ENCODE measurements at regions not wholly inside any gene's neighbourhood (a gene's known extent, or its start where the extent isn't known, plus 50 kb on each side); places are given as distances from the start of the nearest gene placed in this dataset.

DNA sequence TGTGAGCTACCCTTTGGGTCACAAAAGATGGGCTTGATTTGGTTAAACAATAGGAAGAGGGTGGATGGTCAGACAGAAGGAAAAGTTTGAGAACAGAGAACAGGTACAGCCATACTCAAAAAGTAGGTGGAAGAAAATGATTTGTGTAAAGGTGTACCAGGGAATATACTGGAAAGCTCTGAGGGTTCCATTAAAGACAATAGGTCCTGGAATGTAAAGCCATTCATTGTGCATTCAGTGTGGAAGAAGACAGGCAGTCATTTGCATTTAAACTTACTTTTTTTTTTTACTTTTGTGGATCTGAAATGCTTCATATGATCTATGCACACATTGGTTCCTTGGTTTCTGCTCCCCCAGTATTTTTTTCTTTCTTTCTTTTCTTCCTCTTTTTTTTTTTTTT, 581.4 kb upstream of the PIK3C3 start:
- DNase-seq, result no peak
- TF ChIP-seq POLR2A (IDR thresholded peaks at IDR 0.05) (no peak), POLR2AphosphoS5 (IDR thresholded peaks at IDR 0.05) (no peak)
- TF ChIP-seq, protein P1, sequence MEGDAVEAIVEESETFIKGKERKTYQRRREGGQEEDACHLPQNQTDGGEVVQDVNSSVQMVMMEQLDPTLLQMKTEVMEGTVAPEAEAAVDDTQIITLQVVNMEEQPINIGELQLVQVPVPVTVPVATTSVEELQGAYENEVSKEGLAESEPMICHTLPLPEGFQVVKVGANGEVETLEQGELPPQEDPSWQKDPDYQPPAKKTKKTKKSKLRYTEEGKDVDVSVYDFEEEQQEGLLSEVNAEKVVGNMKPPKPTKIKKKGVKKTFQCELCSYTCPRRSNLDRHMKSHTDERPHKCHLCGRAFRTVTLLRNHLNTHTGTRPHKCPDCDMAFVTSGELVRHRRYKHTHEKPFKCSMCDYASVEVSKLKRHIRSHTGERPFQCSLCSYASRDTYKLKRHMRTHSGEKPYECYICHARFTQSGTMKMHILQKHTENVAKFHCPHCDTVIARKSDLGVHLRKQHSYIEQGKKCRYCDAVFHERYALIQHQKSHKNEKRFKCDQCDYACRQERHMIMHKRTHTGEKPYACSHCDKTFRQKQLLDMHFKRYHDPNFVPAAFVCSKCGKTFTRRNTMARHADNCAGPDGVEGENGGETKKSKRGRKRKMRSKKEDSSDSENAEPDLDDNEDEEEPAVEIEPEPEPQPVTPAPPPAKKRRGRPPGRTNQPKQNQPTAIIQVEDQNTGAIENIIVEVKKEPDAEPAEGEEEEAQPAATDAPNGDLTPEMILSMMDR (IDR thresholded peaks at IDR 0.05 in 8 of 11, conservative IDR thresholded peaks at IDR 0.05 in 3 of 11), result no peak
- no peaks in the 10 kb centered on the region for H3K4me1 ChIP-seq
- intact Hi-C loops (cut with DNase I; ENCODE audit: low total_unique reads), result no loop called here
- H3K27ac ChIP-seq, result no peak overlapping the region
- H3K9me3 ChIP-seq, result no peaks in the 10 kb centered on the region
- no peaks in the 10 kb centered on the region for H3K27me3 ChIP-seq (replicated peaks in 1 of 7)
- no peak overlapping the region for H3K4me3 ChIP-seq
- no peaks in the 10 kb centered on the region for H3K36me3 ChIP-seq

DNA sequence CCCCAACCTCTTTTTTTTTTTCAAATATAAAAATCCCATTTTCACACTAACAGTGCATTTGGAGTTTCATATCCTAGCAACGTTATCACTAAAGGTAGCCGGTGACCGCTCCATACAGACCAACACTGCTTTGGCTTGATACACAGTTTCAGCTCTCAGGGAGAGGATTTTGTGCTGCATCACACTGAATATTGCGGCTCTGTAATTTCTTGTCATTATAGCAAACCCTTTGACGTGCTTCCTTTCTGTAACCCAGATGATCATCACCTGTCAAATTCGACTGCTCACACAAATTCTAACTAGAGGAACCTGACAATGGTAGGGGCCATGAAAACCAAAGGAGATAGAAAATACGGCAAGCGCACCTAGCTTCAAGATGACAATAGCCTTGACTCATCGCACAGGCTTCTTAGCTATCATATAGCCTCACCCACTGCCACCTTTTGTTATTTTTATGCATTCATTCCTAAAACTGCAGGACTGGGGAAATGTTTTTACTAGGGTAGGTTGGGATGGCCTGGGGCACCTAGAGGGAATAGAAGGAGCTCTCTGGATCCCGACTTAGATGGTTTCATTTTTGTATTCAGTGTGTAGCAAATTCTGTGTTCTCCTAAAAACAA, 582.9 kb upstream of the PIK3C3 start:
- Histone ChIP-seq H3K4me3 (no peak overlapping the region), H3K27me3 (replicated peaks in 1 of 7) (no peaks in the 10 kb centered on the region), H3K4me1 (no peaks in the 10 kb centered on the region), H3K9me3 (no peaks in the 10 kb centered on the region), H3K36me3 (no peaks in the 10 kb centered on the region), H3K27ac (no peak overlapping the region)
- intact Hi-C loops (cut with DNase I; ENCODE audit: low total_unique reads), result no loop called here
- TF ChIP-seq POLR2A (IDR thresholded peaks at IDR 0.05), result no peak
- TF ChIP-seq POLR2AphosphoS5 (IDR thresholded peaks at IDR 0.05), result no peak
- TF ChIP-seq, protein P1 (IDR thresholded peaks at IDR 0.05 in 8 of 11, conservative IDR thresholded peaks at IDR 0.05 in 3 of 11), result no peak
- DNase-seq, result no peak
- WGBS, 5 donors, result 83 to 89% (median 87%) methylated on average over 10 of the region's 10 CpGs

DNA sequence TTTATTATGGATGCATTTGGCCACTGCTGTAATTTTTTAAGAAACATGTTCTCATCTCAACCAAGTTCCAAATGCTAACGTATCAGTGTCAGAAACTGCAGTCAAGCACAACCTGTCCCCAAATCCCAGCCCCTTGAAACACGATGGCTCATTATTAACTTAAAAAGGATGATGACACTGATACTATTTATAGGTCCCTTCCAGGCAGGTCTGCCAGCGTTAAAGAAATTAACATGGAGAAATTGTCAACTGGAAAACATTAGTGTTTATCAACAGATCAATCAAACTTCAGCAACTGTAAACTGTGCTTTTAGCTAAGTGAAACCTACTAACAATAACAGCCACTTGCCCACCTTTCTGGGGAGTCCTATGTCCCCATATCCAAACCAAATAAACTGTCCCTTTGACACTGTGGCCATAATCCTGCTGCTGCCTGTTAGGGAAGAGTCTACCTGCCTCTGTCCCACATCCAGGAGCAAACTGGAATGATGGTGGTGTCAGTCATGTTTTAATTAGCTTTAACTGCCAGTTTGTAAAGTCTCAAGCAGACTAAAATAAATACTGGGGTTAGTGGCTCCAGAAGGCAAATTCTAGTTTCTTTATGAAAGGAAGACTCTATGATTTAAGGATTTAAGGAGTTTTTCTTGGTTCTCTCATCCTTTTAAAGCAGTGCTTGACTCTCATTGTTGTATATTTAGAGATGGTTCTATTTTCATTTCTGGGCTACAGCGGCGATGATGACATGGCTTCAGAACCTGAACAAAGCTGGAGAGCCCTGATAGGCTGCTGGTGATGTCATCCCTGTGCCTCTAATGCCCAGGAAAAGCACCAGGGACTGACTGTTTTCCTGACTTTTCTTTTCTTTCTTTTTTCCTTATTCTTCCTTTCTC, 583.6 kb upstream of the PIK3C3 start:
- no peaks in the 10 kb centered on the region for H3K9me3 ChIP-seq
- no peaks in the 10 kb centered on the region for H3K36me3 ChIP-seq
- 66 to 84% (median 72%) methylated on average over 5 of the region's 5 CpGs for WGBS, 5 donors
- H3K4me1 ChIP-seq, result no peaks in the 10 kb centered on the region
- no peak for DNase-seq
- no peak overlapping the region for H3K4me3 ChIP-seq
- TF ChIP-seq, protein P1 (IDR thresholded peaks at IDR 0.05 in 8 of 11, conservative IDR thresholded peaks at IDR 0.05 in 3 of 11), result no peak
- TF ChIP-seq POLR2AphosphoS5 (IDR thresholded peaks at IDR 0.05) (no peak), POLR2A (IDR thresholded peaks at IDR 0.05) (no peak)
- intact Hi-C loops (cut with DNase I; ENCODE audit: low total_unique reads), result no loop called here
- H3K27ac ChIP-seq, result no peak overlapping the region
- no peaks in the 10 kb centered on the region for H3K27me3 ChIP-seq (replicated peaks in 1 of 7)

DNA sequence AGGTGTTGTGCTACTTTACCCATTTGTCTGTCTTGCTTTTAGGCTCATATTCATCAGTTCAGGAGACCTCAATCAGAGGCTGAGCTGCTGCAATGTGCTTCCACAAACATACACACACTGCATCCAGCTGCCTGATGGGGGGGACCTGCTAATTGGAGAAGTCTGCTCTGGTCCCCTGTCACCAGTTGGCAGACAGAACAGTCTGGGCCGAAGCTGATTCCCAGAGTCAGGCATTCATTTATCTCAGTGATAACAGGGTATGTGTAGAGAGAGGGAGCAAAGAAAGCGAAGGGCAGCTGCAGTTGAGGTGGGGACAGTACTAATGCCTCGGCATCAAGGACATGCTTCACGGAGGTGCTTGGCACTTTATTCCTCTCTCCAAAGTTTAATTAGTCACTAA, 584.3 kb upstream of the PIK3C3 start:
- no peak for TF ChIP-seq POLR2A (IDR thresholded peaks at IDR 0.05)
- TF ChIP-seq, protein P1 (IDR thresholded peaks at IDR 0.05 in 8 of 11, conservative IDR thresholded peaks at IDR 0.05 in 3 of 11), result no peak
- no peak for TF ChIP-seq POLR2AphosphoS5 (IDR thresholded peaks at IDR 0.05)
- no peaks in the 10 kb centered on the region for H3K27me3 ChIP-seq (replicated peaks in 1 of 7)
- no peak overlapping the region for H3K27ac ChIP-seq
- no peaks in the 10 kb centered on the region for H3K4me1 ChIP-seq
- no peaks in the 10 kb centered on the region for H3K36me3 ChIP-seq
- DNase-seq, result no peak
- no peak overlapping the region for H3K4me3 ChIP-seq
- 61 to 83% (median 75%) methylated on average over 4 of the region's 4 CpGs for WGBS, 5 donors
- no peaks in the 10 kb centered on the region for H3K9me3 ChIP-seq
- intact Hi-C loops (cut with DNase I; ENCODE audit: low total_unique reads), result no loop called here
